ENCODE measurements at regions not wholly inside any gene's neighbourhood (a gene's known extent, or its start where the extent isn't known, plus 50 kb on each side); places are given as distances from the start of the nearest gene placed in this dataset.

- ATAC-seq: no peak
Measured at GRCh38 chr15:35764661-35765519, 218.9 kb upstream of the DPH6 start.

DNA sequence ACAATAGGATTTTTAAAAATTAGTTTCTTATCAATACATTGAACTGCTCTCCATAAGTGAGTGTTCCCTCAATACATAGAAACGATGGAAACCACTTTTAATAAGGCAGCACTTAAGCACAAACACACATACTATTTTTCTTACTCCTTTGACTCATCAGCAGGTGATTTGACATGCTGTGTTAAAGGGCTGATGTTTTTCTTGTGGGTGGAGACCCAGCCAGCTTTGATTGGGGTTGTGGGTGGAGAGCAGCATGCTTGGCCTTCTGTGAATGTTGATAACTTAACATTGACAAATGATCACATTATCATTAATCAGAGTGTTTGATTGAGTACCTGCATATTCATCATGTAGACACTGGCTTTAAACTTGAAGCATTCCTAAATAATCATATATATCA is 223.0 kb upstream of the DPH6 start:
- DNase-seq (no peak), ATAC-seq (no peak)
- H3K36me3 ChIP-seq: no peaks in the 10 kb centered on the region
- no peak overlapping the region for H3K27ac ChIP-seq
- H3K4me1 ChIP-seq: no peaks in the 10 kb centered on the region
- H3K9me3 ChIP-seq: no peaks in the 10 kb centered on the region
- H3K27me3 ChIP-seq: no peaks in the 10 kb centered on the region
- no peak overlapping the region for H3K4me3 ChIP-seq
- TF ChIP-seq CTCF (IDR thresholded peaks at IDR 0.05 in 4 of 5, conservative IDR thresholded peaks at IDR 0.05 in 1 of 5) (no peak), POLR2A (IDR thresholded peaks at IDR 0.05) (no peak)
- intact Hi-C loops (cut with DNase I; ENCODE audit: low total_unique reads) (no loop called here), in situ Hi-C loops (cut with MboI; ENCODE audit: low sequenced_read_pairs in 4 of 4) (no loop called here)

More at GRCh38 chr15:35764661-35765519, 218.9 kb upstream of the DPH6 start:
- Histone ChIP-seq H3K27me3 (no peaks in the 10 kb centered on the region), H3K4me3 (no peak overlapping the region), H3K9me3 (no peaks in the 10 kb centered on the region), H3K36me3 (no peaks in the 10 kb centered on the region), H3K4me1 (no peaks in the 10 kb centered on the region), H3K27ac (no peak overlapping the region)
- in situ Hi-C loops (cut with MboI; ENCODE audit: low sequenced_read_pairs in 4 of 4) (no loop called here), intact Hi-C loops (cut with DNase I; ENCODE audit: low total_unique reads) (no loop called here)
- no peak for TF ChIP-seq CTCF (IDR thresholded peaks at IDR 0.05 in 4 of 5, conservative IDR thresholded peaks at IDR 0.05 in 1 of 5)
- no peak for TF ChIP-seq POLR2A (IDR thresholded peaks at IDR 0.05)
- no peak for DNase-seq

DNA sequence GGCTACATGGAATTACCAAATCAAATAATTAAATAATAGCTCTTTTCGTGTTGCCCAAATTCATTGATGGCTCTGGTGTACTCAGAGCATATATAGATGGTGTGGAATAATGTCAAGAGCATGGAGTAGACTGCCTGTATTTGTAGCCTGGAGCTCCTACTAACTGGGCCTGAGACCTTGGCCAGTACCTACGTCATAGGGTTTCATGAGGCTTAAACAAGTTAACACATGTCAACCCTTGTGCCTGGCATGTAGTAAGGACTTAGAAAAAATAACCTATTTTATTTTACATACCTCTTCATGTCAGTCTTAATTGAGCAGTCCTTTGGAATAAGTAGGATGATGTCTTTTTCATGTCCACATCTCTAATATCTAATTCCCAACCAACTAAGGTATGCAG is 223.7 kb upstream of the DPH6 start:
- no peak overlapping the region for H3K4me3 ChIP-seq
- no peaks in the 10 kb centered on the region for H3K36me3 ChIP-seq
- TF ChIP-seq POLR2A (IDR thresholded peaks at IDR 0.05) (no peak), CTCF (IDR thresholded peaks at IDR 0.05 in 4 of 5, conservative IDR thresholded peaks at IDR 0.05 in 1 of 5) (no peak)
- no peaks in the 10 kb centered on the region for H3K9me3 ChIP-seq
- no peaks in the 10 kb centered on the region for H3K4me1 ChIP-seq
- intact Hi-C loops (cut with DNase I; ENCODE audit: low total_unique reads) (no loop called here), in situ Hi-C loops (cut with MboI; ENCODE audit: low sequenced_read_pairs in 4 of 4) (no loop called here)
- ATAC-seq (no peak), DNase-seq (no peak)
- no peak overlapping the region for H3K27ac ChIP-seq
- H3K27me3 ChIP-seq: no peaks in the 10 kb centered on the region

DNA sequence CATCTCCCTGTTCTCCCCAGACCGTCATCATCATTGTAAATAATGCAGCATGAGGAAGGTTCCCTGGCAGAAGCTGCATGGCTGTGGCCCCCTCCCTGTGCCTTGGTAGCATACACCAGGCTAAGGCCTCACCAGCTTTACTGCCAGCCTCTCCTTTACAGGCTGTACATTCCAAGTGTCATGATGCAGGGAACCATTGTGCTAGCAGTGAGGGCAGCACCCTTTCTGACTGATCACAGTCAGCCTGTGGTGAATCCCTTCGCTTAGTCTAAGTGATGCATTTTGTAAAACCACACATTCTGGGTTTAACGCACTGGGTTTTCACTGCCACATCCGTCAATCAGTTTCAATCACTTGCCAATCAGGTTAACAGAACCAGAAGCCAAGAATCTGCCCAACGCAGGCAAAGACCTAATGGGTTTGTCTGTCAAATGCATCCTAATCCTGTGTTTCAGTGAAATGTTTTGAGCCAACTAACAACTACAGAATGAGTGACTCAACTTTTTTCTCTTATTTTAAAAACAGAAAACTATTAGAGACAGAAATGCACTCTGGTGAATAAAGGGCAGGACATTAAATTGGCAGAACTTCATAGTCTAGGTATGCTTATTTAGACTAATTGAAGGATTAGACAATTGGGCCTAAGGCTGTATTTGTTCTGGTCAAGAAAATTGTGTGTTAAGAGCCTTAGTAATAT is 225.9 kb upstream of the DPH6 start:
- Histone ChIP-seq H3K27ac (no peak overlapping the region), H3K27me3 (no peaks in the 10 kb centered on the region), H3K4me3 (no peak overlapping the region), H3K36me3 (no peaks in the 10 kb centered on the region), H3K4me1 (no peaks in the 10 kb centered on the region), H3K9me3 (no peaks in the 10 kb centered on the region)
- DNase-seq (no peak), ATAC-seq (no peak)
- TF ChIP-seq CTCF (IDR thresholded peaks at IDR 0.05 in 4 of 5, conservative IDR thresholded peaks at IDR 0.05 in 1 of 5) (no peak), POLR2A (IDR thresholded peaks at IDR 0.05) (no peak)
- in situ Hi-C loops (cut with MboI; ENCODE audit: low sequenced_read_pairs in 4 of 4): no loop called here
- intact Hi-C loops (cut with DNase I; ENCODE audit: low total_unique reads): no loop called here
